Neural cell (in vitro differentiated cells): ENCODE measurements at regions not wholly inside any gene's neighbourhood (a gene's known extent, or its start where the extent isn't known, plus 50 kb on each side); places are given as distances from the start of the nearest gene placed in this dataset.

Source experiments
- H2AFZ ChIP-seq: fragments of 200-600, 300-800 bp; sonication (generic), shearing (Covaris generic); 2 replicates; pipeline ENCODE4 v1.6.0; 2014; ENCODE audit warnings: low read depth, mild to moderate bottlenecking, antibody characterized with exemption, low read length, moderate library complexity
- H3F3A ChIP-seq: fragments of 200-600 bp; shearing (Covaris generic); 2 replicates; pipeline ENCODE4 v1.6.1; 2016; ENCODE audit warnings: mild to moderate bottlenecking, moderate library complexity, mixed read lengths, antibody characterized with exemption, low read length; ENCODE audit not compliant: insufficient read depth, poor library complexity, severe bottlenecking
- H3K27ac ChIP-seq: fragments of 200-600, 300-800 bp; sonication (generic), shearing (Covaris generic); 2 replicates; pipeline ENCODE4 v1.5.1; 2014; ENCODE audit warnings: mild to moderate bottlenecking, low read length, moderate library complexity
- H3K27me3 ChIP-seq: fragments of 300-800, 200-600 bp; sonication (generic), shearing (Covaris generic); 2 replicates; pipeline ENCODE4 v1.6.0; 2014; ENCODE audit warnings: mild to moderate bottlenecking, low read depth, low read length, moderate library complexity; ENCODE audit not compliant: insufficient read depth
- H3K36me3 ChIP-seq: fragments of 300-800, 200-600 bp; sonication (generic), shearing (Covaris generic); 2 replicates; pipeline ENCODE4 v1.5.1; 2014; ENCODE audit warnings: mild to moderate bottlenecking, antibody characterized with exemption, low read length, moderate library complexity; ENCODE audit not compliant: insufficient read depth
- H3K4me2 ChIP-seq: fragments of 300-800, 200-600 bp; sonication (generic), shearing (Covaris generic); 2 replicates; pipeline ENCODE4 v1.6.0; 2014; ENCODE audit warnings: mild to moderate bottlenecking, low read length
- H3K4me3 ChIP-seq: fragments of 300-800, 200-600 bp; sonication (generic), shearing (Covaris generic); 2 replicates; pipeline ENCODE4 v1.5.1; 2014; ENCODE audit warnings: mild to moderate bottlenecking, low read length, moderate library complexity
- H3K79me2 ChIP-seq: fragments of 200-600 bp; shearing (Covaris generic); replicated peaks from 2 replicates; pipeline ENCODE4 v1.6.0; 2014; ENCODE audit warnings: mild to moderate bottlenecking, low read length, moderate library complexity; ENCODE audit not compliant: insufficient read depth
- H3K9ac ChIP-seq: fragments of 300-800, 200-600 bp; sonication (generic), shearing (Covaris generic); 2 replicates; pipeline ENCODE4 v1.6.1; 2016; ENCODE audit warnings: mild to moderate bottlenecking, low read length, mixed read lengths
- H3K9me2 ChIP-seq: fragments of 200-600 bp; shearing (Covaris generic); 2 replicates; pipeline ENCODE4 v1.6.1; 2016; ENCODE audit warnings: mild to moderate bottlenecking, low read length, mixed read lengths; ENCODE audit not compliant: insufficient read depth
- H3K9me3 ChIP-seq: fragments of 200-600, 300-800 bp; sonication (generic), shearing (Covaris generic); 2 replicates; pipeline ENCODE4 v1.6.1; 2016; ENCODE audit warnings: mild to moderate bottlenecking, mixed run types, low read length, moderate library complexity, mixed read lengths
- H4K20me1 ChIP-seq: fragments of 200-600 bp; shearing (Covaris generic); 2 replicates; pipeline ENCODE4 v1.6.1; 2016; ENCODE audit warnings: mild to moderate bottlenecking, mixed run types; ENCODE audit not compliant: insufficient read depth
- CTCF ChIP-seq: fragments of 450-650 bp; IDR thresholded peaks from 2 replicates; pipeline ENCODE4 v1.5.1; 2014; ENCODE audit warnings: antibody characterized with exemption, mild to moderate bottlenecking, moderate library complexity; ENCODE audit not compliant: poor library complexity, severe bottlenecking
- EP300 ChIP-seq: fragments of 450-650 bp; conservative IDR thresholded peaks from 2 replicates; pipeline ENCODE4 v1.6.1; 2014; ENCODE audit warnings: antibody characterized with exemption, mild to moderate bottlenecking, moderate library complexity; ENCODE audit not compliant: poor library complexity, severe bottlenecking
- EZH2 ChIP-seq: fragments of 200-600, 300-800 bp; shearing (Covaris generic), sonication (generic); IDR thresholded peaks from 2 replicates; pipeline ENCODE4 v1.6.1; 2014; ENCODE audit warnings: antibody characterized with exemption, low read length, borderline replicate concordance, mild to moderate bottlenecking; ENCODE audit not compliant: insufficient read depth, poor library complexity, severe bottlenecking
- MXI1 ChIP-seq: fragments of 450-650 bp; conservative IDR thresholded peaks from 2 replicates; pipeline ENCODE4 v1.6.1; 2014; ENCODE audit warnings: antibody characterized with exemption, mild to moderate bottlenecking; ENCODE audit not compliant: poor library complexity, severe bottlenecking
- POLR2AphosphoS5 ChIP-seq: IDR thresholded peaks from 2 replicates; pipeline ENCODE4 v1.6.1; 2012
- RAD21 ChIP-seq: fragments of 450-650 bp; conservative IDR thresholded peaks from 2 replicates; pipeline ENCODE4 v1.6.1; 2014; ENCODE audit warnings: antibody characterized with exemption, mild to moderate bottlenecking, moderate library complexity
- REST ChIP-seq: IDR thresholded peaks from 2 replicates; pipeline ENCODE4 v1.6.1; 2012; ENCODE audit warnings: borderline replicate concordance
- SMC3 ChIP-seq: fragments of 450-650 bp; conservative IDR thresholded peaks from 2 replicates; pipeline ENCODE4 v1.6.1; 2014; ENCODE audit warnings: antibody characterized with exemption, mild to moderate bottlenecking, moderate library complexity; ENCODE audit not compliant: poor library complexity
- TAF1 ChIP-seq: IDR thresholded peaks from 2 replicates; pipeline ENCODE4 v1.6.1; 2012; ENCODE audit warnings: low read depth

GRCh38 chr21:16388291-16388690 lies 658.5 kb downstream of the USP25 start:
- no peak overlapping the region for H3K27ac ChIP-seq
- H3K4me2 ChIP-seq, result no peak overlapping the region
- no peaks in the 10 kb centered on the region for H3K27me3 ChIP-seq
- no peaks in the 10 kb centered on the region for H3K9me3 ChIP-seq
- H3K4me3 ChIP-seq, result no peak overlapping the region
- H2AFZ ChIP-seq, result no peak overlapping the region
- no peaks in the 10 kb centered on the region for H4K20me1 ChIP-seq
- TF ChIP-seq SMC3 (no peak), TAF1 (no peak), EZH2 (no peak), RAD21 (no peak), POLR2AphosphoS5 (no peak), EP300 (no peak), MXI1 (no peak), CTCF (no peak), REST (no peak)
- no peak overlapping the region for H3K9ac ChIP-seq
- no peaks in the 10 kb centered on the region for H3K36me3 ChIP-seq
- no peaks in the 10 kb centered on the region for H3F3A ChIP-seq
- no peaks in the 10 kb centered on the region for H3K79me2 ChIP-seq
- no peaks in the 10 kb centered on the region for H3K9me2 ChIP-seq

GRCh38 chr21:16388911-16389560 lies 659.3 kb downstream of the USP25 start:
- Histone ChIP-seq H4K20me1 (no peaks in the 10 kb centered on the region), H3K9me3 (no peaks in the 10 kb centered on the region), H3K36me3 (no peaks in the 10 kb centered on the region), H3K27ac (no peak overlapping the region), H2AFZ (no peak overlapping the region), H3F3A (no peaks in the 10 kb centered on the region), H3K27me3 (no peaks in the 10 kb centered on the region), H3K79me2 (no peaks in the 10 kb centered on the region), H3K9ac (no peak overlapping the region), H3K9me2 (no peaks in the 10 kb centered on the region), H3K4me2 (no peak overlapping the region), H3K4me3 (no peak overlapping the region)
- no peak for TF ChIP-seq REST
- no peak for TF ChIP-seq SMC3
- TF ChIP-seq CTCF, result no peak
- no peak for TF ChIP-seq TAF1
- TF ChIP-seq RAD21, result no peak
- no peak for TF ChIP-seq EZH2
- TF ChIP-seq MXI1, result no peak
- no peak for TF ChIP-seq POLR2AphosphoS5
- TF ChIP-seq EP300, result no peak
